HG02943 (cell line): ENCODE measurements at regions not wholly inside any gene's neighbourhood (a gene's known extent, or its start where the extent isn't known, plus 50 kb on each side); places are given as distances from the start of the nearest gene placed in this dataset.
"Not testable (repeated sequence)": the region's sequence is repeated elsewhere in the genome, so short reads cannot be mapped to it uniquely, and the experiment has no call there.

Source experiments
- ATAC-seq: cut with Tn5 transposase; IDR thresholded peaks from one replicate; pipeline ENCODE4 v1.9.1; 2021; ENCODE audit warnings: mild to moderate bottlenecking, low read depth, moderate library complexity; ENCODE audit not compliant: unreplicated experiment

DNA sequence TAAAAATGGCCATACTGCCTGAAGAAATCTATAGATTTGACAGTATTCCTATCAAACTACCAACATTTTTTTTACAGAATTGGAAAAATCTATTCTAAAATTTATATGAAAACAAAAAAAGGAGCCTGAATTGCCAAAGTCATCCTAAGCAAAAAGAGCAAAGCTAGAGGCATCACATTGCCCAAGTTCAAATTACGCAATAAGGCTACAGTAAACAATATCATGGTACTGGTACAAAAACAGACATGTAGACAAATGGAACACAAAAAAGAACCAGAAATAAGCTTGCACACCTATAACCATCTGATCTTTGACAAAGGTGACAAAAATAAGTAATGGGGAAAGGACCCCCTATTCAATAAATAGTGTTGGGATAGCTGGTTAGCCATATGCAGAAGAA is 50.2 kb upstream of the THSD7B start:
- ATAC-seq, result no peak

GRCh38 chr2:136714452-136714951 is 50.8 kb upstream of the THSD7B start:
- no peak for ATAC-seq

GRCh38 chr2:136713739-136714138 is 51.6 kb upstream of the THSD7B start:
- ATAC-seq, result no peak

- ATAC-seq, result no peak
Measured at GRCh38 chr2:136705336-136705735, 60.0 kb upstream of the THSD7B start.

DNA sequence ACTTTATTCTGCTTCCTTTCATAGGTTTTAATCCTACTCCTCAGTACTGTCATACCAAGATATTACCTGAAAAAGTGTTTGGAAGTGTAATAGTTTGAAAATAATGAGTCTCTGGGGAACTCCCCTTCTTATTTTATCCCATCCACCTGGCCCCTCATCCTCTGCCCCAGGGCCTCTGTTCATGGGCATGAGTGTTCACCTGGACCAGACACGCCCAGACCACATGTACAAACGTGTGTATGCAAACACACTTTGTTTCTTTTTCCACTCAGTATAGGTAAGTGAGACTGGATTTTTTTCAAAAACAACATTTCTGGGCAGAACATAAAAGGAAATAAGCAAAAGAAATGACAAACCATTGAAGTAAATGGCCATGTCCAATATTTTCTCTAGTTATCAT is 62.1 kb upstream of the THSD7B start:
- no peak for ATAC-seq

DNA sequence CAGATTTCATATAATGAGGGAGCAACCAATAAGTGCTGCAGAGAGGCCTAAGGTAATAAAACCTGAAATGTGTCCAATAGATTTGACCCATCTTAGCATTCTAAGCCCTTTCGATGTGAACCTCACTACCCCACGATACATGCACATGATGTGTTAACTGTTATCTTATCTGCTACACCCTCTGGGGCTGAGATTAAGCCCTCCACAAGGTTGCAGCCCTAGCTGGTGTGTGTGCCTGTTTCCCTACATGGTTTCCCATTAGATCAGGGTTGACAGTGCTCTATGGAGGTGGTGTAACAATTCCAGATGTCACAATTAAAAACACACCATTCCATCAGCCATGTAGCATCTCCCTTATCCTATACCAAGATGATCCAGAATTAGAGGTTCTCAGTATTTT is 68.9 kb upstream of the THSD7B start:
- ATAC-seq, result no peak

DNA sequence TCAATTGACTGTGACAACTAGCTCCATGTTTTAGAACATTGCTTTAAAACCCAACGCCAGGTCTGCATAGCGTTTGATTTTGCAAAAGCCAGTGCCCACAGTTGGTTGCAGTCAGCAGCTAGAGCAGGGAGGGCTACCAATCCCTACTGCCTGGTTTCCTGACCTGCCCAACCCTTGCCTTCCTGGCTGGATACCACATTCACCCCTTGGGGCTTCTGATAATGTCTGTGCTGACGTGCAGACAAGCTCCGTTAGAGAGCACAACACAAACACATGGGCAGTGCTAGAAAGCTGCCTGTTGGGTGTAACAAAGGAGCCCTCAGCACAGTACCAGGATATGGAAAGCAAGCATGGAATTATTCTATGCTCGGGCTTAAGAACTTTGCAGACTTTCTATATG is 71.4 kb upstream of the THSD7B start:
- ATAC-seq, result no peak

DNA sequence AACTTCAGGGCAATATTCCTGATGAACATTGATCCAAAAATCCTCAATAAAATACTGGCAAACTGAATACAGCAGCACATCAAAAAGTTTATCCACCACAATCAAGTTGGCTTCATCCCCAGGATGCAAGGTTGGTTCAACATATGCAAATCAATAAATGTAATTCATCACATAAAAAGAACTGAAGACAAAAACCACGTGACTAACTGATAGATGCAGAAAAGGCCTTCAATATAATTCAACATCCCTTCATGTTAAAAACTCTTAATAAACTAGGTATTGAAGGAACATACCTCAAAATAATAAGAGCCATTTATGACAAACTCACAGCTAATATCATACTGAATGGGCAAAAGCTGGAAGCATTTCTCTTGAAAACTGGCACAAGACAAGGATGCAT is 85.3 kb upstream of the THSD7B start:
- not testable (repeated sequence) for ATAC-seq

DNA sequence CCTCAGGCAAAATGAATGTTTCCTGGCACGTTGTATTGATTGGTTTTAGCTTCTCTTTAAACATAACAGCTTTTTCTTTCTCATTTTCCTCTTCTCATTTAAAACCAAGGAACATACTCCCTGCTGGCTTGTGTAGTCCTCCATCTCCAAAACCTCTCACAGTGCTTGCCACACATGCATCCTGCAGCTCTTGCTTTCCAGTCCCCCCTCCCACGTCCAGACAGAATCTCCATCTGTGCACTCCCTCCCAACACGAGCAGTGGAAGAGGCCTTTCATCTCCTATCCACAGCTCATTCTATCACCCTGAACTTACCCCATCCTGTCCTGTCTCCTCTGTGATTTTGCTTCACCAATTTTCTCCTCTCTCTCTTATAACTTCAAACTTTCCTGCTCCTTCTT is 99.6 kb upstream of the THSD7B start:
- ATAC-seq, result no peak

- ATAC-seq, result no peak
Measured at GRCh38 chr2:136664713-136665405, 100.5 kb upstream of the THSD7B start.

DNA sequence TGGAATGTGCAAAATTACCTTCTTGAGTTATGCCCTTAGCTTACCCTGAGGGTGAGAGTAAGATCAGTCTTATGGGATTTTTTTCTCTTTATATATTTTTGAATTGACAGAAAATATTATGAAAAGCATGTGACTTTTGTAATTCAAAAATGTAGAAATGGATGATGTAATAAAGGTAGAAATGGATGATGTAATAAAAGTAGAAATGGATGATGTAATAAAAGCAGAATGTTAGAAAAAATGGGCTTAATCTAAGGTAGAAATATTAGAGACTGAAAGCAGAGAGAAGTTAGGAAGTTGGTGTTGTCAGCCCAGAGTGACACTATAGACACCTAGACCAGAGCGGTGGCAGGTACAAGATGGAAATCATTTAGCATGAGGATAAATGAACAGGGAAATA is 107.1 kb upstream of the THSD7B start:
- no peak for ATAC-seq

GRCh38 chr2:136653861-136654260 is 111.5 kb upstream of the THSD7B start:
- no peak for ATAC-seq

GRCh38 chr2:136651456-136652010 is 113.8 kb upstream of the THSD7B start:
- ATAC-seq, result no peak

- ATAC-seq, result no peak
Measured at GRCh38 chr2:136647039-136647438, 118.3 kb upstream of the THSD7B start.

DNA sequence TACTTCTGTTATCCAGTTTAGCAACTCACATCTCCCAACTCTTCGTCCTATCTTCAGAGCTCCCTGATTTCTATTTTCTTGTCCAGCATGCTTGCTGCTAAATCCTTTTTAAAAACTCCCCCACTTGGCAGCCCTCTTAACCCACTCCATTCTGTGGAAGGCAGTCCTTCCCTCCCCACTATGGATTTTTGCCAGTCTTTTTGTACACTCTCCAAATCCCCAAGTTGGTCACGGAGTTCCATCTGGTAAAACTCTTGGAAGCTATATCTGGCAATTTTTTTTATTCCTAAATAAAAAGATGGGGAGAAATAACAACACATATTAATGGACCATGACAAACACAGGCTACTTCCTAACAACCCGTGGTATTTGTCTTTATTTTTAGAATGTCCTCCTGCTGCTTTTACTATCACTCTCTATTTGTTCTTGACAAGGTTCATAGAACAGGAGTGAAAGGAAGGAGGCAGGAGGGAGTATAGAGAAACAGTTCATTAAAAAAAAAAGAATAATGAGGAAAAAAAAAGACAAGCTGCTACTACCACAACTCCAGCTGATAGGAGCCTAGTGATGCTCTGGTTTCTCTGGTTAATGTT is 120.0 kb upstream of the THSD7B start:
- ATAC-seq, result no peak

DNA sequence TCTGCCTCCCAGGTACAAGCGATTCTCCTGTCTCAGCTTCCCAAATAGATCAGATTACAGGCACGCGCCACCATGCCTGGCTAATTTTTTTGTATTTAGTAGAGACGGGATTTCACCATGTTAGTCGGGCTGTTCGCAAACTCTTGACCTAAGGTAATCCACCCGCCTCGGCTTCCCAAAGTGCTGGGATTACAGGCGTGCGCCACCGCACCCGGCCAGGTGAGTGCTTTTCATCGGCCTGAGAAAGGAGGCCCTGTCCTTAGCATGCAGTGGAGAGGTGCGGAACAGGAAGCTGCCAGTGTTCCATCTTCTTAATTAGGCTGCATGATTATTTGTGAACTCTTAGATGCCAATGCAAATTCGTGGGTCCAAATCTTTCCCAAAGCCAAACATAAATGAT is 125.7 kb upstream of the THSD7B start:
- no peak for ATAC-seq

GRCh38 chr2:136638193-136638592 is 127.2 kb upstream of the THSD7B start:
- no peak for ATAC-seq

GRCh38 chr2:136637402-136637801 is 127.9 kb upstream of the THSD7B start:
- ATAC-seq, result no peak

DNA sequence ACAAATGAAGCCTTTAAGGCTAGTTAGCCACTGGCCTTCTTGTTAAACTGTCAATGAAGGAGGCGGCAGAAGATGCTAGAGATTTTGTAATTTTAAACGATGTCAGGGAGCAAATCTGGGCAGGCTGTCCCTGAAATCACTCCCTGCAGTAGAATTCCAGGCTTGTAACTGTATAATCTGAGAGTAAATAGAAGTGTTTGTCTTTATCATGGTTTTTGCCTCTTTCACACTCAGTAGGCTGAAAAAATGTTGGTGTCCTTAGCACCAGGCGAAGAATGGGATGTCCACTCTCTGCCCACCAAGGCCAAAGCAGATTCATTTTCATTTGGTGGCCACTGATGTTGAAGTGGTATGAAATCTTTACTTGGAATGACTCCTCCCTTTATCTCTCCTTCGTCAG is 136.9 kb upstream of the THSD7B start:
- no peak for ATAC-seq

GRCh38 chr2:136613096-136613495 is 152.2 kb upstream of the THSD7B start:
- no peak for ATAC-seq

- ATAC-seq, result no peak
Measured at GRCh38 chr2:136612079-136612478, 153.3 kb upstream of the THSD7B start.

DNA sequence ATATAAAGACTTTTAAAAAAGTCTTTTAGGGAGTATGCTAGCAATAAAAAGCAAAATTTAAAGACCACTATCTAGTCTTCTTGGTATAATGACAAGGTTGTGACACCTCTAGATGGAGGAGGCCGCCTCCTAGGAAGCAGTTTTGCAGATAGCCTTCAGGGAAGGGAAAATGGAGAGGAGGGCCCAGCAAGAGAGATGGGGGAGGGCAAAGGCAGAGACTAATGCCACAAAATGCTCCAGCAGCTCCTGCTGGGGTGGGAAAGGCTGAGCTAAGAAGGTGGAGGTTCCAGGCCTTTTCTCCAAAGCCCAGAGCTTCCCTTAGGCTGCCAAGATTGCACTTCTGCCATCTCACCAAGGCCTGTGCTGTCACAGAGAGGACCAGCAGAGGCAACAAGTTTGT is 153.9 kb upstream of the THSD7B start:
- no peak for ATAC-seq
